Amniotic epithelial cell (primary cell): ENCODE measurements at regions not wholly inside any gene's neighbourhood (a gene's known extent, or its start where the extent isn't known, plus 50 kb on each side); places are given as distances from the start of the nearest gene placed in this dataset.
"Not testable (repeated sequence)": the region's sequence is repeated elsewhere in the genome, so short reads cannot be mapped to it uniquely, and the experiment has no call there.

Source experiments
- DNase-seq: peaks from one replicate; pipeline ENCODE4 v3.0.0-alpha.2; 2010; ENCODE audit warnings: low read depth

DNA sequence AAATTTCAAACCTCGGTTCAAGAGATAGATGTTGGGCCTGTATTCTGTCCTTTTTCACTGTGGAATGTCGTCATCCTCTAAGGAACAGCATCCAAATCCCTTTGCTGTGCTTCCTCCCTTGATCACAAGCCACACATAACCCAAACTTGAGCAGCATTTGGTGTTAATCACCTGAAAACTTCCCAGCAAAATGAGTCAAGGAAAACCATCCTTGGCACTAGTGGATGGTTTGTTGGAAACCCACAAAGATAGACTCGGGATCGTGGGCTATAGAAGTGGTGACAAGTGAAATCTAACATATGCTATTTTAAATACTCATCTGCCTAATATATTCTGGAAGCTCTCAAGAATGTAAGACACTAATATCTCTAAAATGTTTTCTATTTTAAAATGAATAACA, 459.1 kb downstream of the SETD4 start:
- no peak for DNase-seq

DNA sequence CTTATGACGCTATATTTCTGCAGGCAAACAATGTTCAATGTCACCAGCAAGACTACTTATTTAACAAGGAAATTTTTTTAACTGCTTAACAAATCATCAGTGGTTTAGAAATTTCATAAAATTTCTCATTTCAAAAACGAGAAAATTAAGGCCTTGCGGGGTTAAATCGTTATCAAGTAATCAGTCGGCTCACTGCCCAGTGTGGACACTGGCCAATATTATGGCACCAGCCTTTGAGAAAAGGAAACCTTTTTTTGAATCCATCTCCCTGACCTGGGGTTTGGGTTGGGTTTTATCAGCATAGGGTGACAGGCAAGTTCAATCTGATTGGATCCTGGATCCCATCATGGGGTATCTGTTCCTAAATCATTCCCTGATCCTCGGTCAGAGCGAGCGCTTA, 461.2 kb downstream of the SETD4 start:
- no peak for DNase-seq

DNA sequence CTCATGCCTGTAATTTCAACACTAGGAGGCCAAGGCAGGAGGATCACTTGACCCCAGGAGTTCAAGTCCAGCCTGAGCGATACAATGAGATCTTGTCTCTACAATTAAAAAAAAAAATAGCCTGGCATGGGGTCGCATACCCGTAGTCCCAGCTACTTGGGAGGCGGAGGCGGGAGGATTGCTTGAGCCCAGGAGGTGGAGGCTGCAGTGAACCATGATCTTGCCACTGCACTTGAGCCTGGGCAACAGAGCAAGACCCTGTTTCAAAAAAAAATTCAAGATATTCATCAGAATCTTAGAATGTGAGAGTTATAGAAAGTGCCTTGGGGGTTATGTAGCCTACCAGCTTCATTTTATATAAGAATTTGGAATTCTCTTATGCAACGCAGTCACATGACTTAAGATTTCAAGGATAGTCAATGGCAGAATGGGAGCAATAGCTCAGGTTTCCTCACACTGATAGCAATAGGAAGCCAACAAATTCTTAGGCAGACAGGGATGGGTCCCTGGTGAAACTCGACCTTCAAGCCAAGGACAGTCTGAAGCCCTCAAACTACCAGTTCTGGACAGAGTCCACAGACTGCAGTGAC, 462.5 kb downstream of the SETD4 start:
- DNase-seq, result no peak

DNA sequence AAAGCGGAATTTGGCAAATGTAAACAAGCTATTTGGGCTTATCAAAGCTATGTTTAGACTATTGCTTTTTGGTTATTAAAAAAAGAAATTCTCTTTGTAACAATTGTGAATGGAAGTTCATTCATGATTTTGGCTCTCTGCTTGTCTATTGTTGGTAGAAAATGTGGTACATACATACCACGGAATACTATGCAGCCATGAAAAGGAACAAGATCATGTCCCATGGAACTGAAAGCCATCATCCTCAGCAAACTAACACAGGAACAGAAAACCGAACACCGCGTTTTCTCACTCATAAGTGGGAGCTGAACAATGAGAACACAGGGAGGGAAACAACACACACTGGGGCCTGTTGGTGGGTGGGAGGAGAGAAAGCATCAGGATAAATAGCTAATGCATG, 465.4 kb downstream of the SETD4 start:
- no peak for DNase-seq

DNA sequence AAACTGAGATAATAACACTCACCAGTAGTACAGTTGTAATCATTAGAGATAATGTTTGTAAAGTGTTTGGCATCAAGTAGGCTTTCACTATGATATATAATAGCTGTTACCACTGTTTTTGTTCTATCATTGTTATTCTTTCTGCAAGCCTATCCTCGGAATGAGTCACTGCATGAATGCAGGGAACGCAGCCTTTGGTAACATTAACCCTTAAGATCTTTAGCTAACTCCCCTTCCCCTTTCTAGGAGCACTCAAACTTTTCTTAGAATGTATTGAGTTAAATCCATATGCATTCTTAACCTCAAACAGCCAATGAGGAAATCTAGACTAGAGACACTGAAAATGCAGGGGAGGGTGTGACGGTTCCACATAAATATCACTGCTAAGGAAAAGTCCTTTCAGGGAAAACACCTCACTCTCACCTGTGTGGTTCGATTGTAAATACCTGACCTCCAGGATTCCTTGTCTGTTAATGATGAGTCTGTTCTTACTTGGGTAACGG, 467.3 kb downstream of the SETD4 start:
- peak; percentile 67 for DNase-seq

DNA sequence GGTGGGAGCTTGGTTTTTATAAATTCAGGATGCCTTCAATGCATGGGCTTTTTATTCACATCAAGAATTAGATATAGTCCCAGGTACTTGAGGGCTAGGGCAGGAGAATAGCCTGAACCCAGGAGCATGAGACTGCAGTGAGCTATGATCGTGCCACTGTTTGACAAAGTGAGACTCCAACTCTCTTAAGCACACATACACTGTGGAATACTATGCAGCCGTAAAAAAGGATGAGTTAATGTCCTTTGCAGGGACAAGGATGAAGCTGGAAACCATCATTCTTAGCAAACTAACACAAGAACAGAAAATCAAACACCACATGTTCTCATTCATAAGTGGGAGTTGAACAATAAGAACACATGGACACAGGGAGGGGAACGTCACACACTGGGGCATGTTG, 470.0 kb downstream of the SETD4 start:
- not testable (repeated sequence) for DNase-seq

DNA sequence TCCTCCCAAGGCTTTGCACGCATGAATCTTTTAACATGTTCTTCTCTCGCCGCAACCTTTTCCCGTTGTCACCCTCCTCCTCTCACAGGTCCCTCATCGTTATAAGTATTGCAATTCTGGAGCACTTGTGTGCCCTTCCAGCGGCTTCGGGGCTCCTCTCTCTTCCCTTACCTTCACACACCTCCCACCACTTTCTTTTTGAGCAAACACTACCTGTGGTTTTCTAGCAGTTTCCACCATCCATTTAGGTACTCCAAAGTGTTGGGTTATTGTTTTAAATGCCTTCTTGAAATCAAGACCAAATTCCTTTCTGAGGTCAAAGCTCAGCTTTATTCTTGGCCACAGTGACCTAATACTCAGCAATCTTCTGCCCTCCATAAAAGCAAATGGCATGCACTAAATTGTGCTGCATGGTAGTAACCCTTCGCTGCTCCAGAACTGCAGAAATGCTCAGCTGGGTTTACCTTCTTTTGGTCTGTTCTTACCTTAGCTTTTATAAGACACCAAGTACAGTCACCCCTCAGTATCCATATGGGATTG, 472.4 kb downstream of the SETD4 start:
- DNase-seq, result no peak

DNA sequence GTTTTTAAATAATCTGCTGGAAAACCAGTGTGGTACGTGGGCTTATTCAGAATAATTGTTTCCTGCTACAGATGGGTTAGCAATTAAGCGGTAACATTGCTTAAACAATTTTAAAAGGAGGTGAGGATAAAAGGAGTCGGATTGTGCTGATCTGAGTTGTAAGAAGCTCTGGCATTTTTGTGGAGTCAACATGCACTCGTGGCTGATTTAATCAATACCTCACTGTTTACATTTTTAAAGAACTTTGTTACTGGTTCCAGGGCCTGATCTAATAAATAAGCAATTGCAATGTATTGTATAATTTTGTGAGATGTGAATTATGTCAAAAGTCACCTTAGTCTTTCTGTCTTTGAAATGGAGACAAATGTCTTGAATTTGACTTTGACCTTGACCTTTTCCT, 474.0 kb downstream of the SETD4 start:
- no peak for DNase-seq

DNA sequence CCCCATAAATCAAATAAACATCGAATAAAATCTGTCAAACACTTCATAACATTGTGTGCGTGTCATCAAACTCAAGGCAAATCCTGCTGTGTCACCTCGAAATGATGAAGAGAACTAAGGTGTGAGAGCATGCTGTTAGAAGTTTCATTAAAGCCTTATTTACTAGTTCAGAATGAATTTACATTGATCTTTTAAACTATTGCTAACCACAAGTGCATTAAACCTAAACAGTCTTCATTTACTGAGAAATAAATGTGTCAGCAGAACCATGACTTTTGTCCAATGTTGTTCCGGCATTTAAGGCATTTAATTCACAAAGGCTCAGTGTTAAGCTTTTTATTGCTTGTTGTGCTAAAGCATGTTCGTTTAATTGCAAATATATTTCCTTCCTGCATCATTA, 474.4 kb downstream of the SETD4 start:
- DNase-seq, result no peak

DNA sequence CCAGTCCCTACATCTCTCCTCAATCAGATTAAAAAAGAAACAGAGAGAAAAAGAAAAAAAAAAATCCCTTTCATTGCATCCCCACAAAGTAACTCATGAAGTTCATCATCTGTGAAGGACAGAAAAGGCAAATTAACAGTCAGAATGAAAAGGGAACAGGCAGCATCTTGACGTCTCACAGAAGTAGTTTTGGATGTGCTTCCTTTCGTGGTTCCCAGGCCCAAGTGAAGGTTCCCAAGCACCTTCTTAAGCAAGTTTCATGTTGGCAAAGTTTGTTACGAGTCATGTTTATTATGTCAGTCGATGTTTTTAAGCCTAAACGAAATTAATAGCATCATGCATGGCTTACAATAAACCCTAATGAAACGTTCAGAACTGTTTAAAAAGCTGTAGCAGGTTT, 475.2 kb downstream of the SETD4 start:
- DNase-seq, result no peak

DNA sequence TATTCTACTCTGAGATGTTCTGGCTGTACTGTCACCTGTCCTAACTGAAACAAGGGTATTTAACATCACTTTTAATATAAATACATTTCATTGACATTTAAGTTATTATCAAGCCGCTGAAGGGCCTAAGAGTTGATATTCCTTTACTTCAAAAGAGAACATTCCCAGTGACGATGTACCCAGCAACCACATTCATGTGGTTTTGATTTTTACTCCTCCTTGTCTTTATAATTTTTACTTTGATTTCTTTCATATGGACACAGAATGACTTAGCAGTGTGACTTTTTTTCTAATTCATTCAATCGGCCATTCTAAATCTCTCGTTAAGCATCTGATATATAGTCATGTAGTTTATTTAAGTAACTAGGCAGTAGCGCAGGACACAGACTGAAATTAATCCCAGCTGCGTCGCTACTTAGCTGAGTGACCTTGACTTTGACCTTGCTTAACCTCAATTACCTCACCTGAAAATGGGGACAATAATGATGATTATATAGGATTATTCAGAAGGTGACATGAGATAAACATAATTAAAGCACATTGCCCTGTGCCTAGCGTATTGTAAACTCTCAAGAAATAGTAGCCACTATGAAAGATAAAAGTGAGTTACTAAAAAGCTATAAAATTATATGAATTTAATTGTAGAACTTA, 476.6 kb downstream of the SETD4 start:
- no peak for DNase-seq

DNA sequence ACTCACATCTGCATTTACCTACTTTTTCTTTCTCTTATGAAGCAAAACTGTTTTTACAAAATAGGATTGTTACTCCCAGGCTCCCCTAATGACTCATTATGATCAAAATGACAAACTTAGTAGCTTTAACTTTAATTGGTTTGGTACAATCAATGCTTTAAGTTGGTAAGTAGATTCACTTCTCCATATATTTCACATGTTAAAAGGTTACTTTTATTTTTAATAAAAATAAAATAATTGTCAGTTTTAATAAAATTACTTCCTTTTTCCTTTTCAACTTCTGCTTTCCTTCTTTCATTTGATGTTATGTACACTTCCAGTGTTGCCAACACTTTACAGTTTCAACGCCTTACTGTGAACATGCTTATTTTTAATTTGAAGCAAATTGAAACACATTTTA, 477.6 kb downstream of the SETD4 start:
- no peak for DNase-seq

DNA sequence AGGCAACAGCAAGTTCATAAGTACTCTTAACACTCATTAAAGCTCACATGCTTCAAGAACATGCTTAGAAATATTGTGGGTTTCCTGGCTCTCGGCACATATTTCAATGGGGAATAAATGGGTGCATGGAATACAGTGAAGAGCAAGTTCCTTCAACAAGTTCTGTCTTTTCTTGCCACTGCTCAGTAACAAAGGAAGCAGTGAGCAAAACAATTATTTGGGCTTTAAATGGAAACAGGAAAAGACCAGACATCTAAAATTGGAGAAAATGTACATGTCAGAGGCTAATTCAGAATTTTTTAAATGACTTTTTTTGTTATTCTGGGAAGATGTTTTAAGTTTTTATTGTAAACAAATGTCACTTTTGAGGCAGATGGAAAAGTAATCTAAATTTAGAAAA, 478.7 kb downstream of the SETD4 start:
- DNase-seq, result no peak

DNA sequence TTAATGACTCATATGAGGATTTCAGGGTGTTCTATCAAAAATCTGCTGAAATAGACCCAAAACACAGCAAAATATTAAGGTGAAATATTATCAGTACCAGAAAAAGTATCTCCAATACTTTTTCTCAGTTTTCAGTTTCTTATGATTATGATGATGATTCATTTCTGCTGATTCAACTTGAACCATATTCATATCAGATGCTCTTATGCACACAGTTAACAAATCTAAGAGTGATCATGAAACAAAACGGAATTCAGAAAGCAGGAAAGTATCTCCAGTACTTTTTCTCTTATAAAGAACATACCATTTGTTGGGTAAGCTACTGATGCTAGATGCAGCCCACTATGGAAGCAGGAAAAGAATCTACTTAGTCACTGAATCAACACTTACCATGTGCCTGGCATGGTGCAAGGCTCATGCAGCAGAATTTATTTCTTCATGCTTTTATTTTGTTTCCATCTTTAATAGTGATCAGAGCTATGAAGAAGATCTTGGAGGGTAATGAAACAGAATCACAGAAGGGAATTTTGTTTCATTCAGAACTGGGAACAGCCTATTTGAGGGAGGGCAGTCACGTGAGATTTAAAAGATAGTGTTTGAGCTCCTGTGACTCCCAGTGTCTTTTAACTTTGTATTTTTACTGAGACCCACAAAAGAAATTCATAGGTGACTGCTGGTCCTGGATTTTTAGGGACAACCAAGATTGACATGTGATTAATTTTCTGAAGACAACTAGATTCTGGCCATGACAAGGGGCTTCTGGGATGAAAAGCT, 480.6 kb downstream of the SETD4 start:
- peak; percentile 57 for DNase-seq

DNA sequence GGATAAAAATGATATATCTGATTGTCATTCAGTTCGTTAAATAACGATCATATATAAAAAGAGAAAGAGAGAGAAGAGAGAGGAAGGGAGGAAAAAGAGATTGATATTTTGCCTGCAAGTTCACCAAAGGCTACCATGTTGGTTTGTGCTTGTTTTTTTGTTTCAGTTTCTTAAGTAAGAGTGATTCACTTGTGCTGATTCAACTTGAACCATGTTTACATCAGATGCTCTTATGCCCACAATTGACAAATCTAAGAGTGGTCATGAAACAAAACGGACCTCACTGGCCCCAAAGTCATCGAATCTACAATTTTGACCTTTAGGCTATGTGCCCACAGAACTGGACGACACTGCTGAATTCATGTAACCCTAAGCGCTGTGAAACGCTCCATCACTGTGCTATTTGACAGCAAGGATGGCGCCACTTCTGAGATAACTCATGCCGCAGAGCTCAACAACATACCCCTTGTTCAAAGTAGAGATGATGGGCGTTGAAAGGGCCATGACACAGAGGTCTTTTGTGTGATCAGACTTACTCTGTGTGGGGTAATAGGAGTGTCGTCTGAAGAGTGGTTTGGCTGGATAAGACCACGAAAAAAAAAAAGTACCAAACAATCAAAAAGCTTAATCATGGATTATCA, 481.4 kb downstream of the SETD4 start:
- DNase-seq, result peak; percentile 68

DNA sequence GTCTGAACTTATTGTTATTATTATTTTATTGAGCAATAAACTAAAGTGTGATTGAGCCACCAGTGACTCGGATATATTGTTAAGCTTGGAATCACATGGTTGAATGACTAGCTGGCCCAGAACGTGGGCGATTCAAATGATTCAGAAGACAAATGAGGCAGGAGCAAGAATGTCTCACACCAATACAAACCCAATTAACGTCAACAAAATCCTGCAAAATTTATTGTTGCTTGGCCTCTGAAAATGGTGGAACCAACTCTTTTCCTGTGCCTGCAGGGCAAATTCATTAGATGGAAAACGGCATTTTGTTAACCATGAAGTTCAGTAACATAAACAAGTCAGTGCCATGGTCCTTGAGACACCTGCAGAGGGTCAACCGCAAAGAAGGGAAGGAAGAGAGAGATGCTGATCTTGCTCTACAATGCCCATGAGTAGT, 482.0 kb downstream of the SETD4 start:
- peak; percentile 89 for DNase-seq

DNA sequence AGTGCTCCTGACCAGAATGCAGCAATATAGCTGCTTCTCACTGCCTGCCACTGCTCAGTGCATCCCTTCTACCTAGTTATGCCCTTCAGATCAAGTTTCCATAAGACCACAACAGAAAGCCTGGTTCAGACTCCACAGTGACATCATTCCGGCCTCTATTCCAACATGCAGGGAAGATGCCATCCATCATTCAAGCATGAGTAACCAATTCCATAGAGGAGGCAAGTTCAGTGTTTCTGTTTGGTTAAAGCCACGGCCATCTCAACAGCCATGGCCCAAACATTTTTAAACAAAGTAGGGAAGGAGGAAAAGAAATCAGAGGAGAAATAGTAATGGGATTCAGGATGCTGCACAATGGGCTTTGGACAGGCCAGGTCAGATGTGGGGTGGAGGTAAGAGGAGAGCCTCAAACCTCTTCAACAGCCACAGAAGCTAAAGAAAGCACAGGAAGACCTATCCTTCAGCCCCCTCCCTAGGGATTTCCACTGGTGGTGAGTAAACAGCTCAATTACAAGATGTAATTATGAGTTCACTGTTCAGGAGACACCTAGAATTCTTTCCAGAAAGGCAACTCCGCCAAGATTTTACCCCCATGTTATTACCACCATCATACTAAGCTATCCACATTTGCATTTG, 484.9 kb downstream of the SETD4 start:
- peak; percentile 89 for DNase-seq

DNA sequence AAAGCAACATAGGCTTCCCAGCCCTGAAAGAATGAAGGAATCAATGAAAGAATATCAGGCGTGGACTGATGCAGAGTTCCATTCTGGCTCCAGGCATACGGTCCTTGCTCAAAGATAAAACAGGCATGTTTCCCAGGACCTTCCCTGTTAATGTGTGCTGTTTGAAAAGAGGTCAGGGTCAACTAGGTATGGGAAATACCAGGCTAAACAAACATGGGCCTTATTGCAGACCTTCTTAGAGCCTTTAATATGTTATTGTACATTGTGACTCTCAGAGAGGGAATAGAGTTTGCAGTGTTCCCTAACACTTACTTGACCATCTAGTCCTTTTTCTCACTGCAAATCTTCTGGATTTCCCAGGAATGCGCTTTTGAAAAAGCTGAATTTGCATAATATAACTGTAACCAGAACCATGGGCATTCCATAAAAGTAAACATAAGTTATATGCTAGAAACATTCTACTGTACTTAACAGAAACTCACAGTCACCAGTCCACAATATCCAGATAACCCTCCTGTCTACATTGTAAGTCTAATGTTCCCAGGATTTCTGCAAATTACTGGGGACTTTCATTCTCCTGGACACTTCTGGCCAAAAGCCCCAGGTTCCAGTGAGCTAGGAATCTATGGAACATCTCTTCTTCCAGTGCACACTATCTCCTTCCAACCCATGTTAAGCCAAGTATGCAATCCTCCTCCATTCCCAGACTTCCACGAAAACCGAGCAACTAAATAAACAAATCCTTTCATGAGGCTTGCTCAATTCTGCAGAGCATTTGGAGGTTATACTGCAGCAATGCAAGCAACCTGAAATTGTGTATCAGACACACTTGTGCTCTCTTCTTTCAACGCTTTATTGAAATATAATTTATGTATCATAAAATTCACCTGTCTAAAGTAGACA, 486.6 kb downstream of the SETD4 start:
- peak; percentile 81 for DNase-seq

DNA sequence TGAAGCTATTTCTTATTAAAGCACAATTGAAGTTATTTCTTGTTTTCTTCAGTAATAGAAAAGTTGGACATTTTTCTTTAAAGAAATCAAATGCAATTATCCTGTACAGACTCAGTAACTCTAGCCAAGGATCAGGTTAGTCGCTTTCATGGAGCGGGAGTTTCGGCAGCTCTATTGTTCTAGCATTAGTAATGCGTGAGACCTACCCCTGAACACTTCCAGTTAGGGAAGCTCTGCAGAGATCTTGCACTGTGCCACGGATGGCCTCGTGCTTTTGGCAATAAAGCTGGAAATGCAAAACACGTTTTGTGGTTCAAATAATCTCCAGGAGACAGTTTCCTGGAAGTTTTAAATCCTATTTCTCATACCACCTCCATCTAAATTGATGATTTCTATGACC, 488.4 kb downstream of the SETD4 start:
- no peak for DNase-seq

DNA sequence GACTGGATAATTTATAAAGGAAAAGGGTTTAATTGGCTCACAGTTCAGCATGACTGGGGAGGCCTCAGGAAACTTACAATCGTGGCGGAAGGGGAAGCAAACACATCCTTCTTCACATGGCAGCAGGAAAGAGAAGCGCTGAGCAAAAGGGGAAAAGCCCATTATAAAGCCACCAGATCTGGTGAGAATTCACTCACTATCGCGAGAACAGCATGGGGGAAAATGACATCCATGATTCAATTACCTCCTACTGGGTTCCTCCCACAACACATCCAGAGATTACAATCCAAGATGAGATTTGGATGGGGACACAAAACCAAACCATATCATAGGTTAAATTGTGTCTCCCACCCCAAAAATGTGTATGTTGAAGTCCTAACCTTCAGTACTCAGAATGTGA, 491.7 kb downstream of the SETD4 start:
- DNase-seq, result no peak

DNA sequence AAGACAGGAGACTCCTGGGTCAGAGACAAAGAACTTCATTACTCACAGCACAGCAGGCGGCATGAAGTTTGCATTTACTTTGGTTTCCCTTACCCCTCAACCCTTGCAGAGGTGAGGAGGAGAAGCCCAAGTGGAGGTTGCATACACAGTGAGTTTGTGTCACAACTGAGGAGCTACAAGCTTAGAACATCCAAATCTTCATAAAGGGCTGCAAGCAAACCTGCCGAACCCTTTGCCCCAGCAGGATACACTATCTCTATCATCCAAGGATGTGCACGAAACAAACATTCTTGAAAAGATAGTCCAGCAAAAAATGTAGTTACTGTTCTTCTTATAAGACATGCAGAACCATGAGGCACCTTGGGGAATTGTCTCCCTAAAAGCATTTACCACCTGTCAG, 493.5 kb downstream of the SETD4 start:
- DNase-seq, result no peak
